ENCODE measurements at regions not wholly inside any gene's neighbourhood (a gene's known extent, or its start where the extent isn't known, plus 50 kb on each side); places are given as distances from the start of the nearest gene placed in this dataset.

GRCh38 chr20:17867131-17867925 is 101.3 kb downstream of the SNX5 start:
- TF ChIP-seq CTCF (IDR thresholded peaks at IDR 0.05) (no peak), ZFX (IDR thresholded peaks at IDR 0.05; ENCODE audit: borderline replicate concordance) (no peak)

Measured in 22Rv1 (cell line).